Parathyroid adenoma (tissue), 2 donors: ENCODE measurements at regions not wholly inside any gene's neighbourhood (a gene's known extent, or its start where the extent isn't known, plus 50 kb on each side); places are given as distances from the start of the nearest gene placed in this dataset.

Experiments
- H2AFZ ChIP-seq: fragments of 300-600 bp; sonication (generic); one replicate; pipeline ENCODE4 v1.7.0; 2017; ENCODE audit warnings: antibody characterized with exemption, mild to moderate bottlenecking
- H3K27ac ChIP-seq: fragments of 300-600 bp; sonication (generic); one replicate; pipeline ENCODE4 v1.7.0; 2017
- H3K27me3 ChIP-seq: fragments of 300-600 bp; sonication (generic); one replicate; pipeline ENCODE4 v1.7.0; 2017; ENCODE audit warnings: low read length; ENCODE audit not compliant: control insufficient read depth, insufficient read depth
- H3K36me3 ChIP-seq: fragments of 300-600 bp; sonication (generic); one replicate; pipeline ENCODE4 v1.7.0; 2017; ENCODE audit warnings: low read length; ENCODE audit not compliant: control insufficient read depth, insufficient read depth
- H3K4me1 ChIP-seq: fragments of 300-600 bp; sonication (generic); one replicate; pipeline ENCODE4 v1.7.0; 2017; ENCODE audit warnings: control low read depth
- H3K4me2 ChIP-seq: fragments of 300-600 bp; sonication (generic); one replicate; pipeline ENCODE4 v1.7.0; 2017; ENCODE audit warnings: low read length
- H3K4me3 ChIP-seq: fragments of 300-600 bp; sonication (generic); one replicate; pipeline ENCODE4 v1.7.0; 2017; ENCODE audit warnings: low read depth, low read length
- H3K79me2 ChIP-seq: fragments of 300-600 bp; sonication (generic); one replicate; pipeline ENCODE4 v1.7.0; 2017; ENCODE audit warnings: control low read depth
- H3K9ac ChIP-seq: fragments of 300-600 bp; sonication (generic); one replicate; pipeline ENCODE4 v1.7.0; 2017; ENCODE audit warnings: mild to moderate bottlenecking
- H3K9me3 ChIP-seq: fragments of 300-600 bp; sonication (generic); one replicate; pipeline ENCODE4 v1.7.0; 2017; ENCODE audit warnings: low read length; ENCODE audit not compliant: control insufficient read depth
- TF ChIP-seq, protein P1 (sequence below): fragments of 300-600 bp; sonication (generic); IDR thresholded peaks from one replicate; pipeline ENCODE4 v1.7.0; 2017; ENCODE audit warnings: antibody characterized with exemption, mild to moderate bottlenecking
- donor health status: primary hyperparathyroidism.

DNA sequence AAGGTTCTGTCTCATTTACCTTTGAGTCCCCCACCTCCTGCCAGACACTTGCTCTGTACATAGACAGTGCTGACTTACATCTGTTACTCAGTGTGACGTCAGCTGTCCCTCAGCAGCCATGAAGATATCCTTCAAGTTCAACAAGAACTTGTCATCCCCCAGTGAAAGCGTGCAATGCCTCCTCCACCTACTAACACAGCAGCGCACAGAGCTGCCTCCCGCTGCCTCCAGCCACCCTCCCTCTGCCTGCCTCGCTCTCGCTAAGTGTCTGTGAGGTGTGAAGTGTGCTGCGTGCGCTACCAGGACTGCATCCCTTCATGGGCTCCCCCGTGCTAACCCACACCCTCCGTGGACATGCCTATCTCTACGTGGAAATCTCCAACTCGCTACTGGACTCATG lies 621.4 kb downstream of the BRD1 start:
- H2AFZ ChIP-seq = no peak overlapping the region
- H3K4me3 ChIP-seq = no peak overlapping the region
- H3K36me3 ChIP-seq = no peaks in the 10 kb centered on the region
- H3K4me1 ChIP-seq = no peaks in the 10 kb centered on the region
- H3K79me2 ChIP-seq = no peaks in the 10 kb centered on the region
- H3K4me2 ChIP-seq = no peak overlapping the region
- H3K27me3 ChIP-seq = no peaks in the 10 kb centered on the region
- H3K27ac ChIP-seq = no peak overlapping the region
- no peaks in the 10 kb centered on the region for H3K9me3 ChIP-seq
- no peak overlapping the region for H3K9ac ChIP-seq
- TF ChIP-seq, protein P1, sequence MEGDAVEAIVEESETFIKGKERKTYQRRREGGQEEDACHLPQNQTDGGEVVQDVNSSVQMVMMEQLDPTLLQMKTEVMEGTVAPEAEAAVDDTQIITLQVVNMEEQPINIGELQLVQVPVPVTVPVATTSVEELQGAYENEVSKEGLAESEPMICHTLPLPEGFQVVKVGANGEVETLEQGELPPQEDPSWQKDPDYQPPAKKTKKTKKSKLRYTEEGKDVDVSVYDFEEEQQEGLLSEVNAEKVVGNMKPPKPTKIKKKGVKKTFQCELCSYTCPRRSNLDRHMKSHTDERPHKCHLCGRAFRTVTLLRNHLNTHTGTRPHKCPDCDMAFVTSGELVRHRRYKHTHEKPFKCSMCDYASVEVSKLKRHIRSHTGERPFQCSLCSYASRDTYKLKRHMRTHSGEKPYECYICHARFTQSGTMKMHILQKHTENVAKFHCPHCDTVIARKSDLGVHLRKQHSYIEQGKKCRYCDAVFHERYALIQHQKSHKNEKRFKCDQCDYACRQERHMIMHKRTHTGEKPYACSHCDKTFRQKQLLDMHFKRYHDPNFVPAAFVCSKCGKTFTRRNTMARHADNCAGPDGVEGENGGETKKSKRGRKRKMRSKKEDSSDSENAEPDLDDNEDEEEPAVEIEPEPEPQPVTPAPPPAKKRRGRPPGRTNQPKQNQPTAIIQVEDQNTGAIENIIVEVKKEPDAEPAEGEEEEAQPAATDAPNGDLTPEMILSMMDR = no peak

DNA sequence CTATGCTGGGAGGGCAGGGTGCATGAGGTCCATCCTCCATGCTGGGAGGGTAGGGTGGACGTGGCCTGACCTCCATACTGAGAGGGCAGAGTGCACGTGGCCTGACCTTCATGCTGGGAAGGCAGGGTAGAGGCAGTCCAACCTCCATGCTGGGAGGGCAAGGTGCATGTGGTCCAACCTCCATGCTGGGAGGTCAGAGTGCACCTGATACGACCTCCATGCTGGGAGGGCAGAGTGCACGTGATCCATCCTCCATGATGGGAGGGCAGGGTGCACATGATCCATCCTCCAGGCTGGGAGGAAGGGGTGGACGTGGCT lies 622.2 kb downstream of the BRD1 start:
- H3K4me1 ChIP-seq = no peaks in the 10 kb centered on the region
- H3K36me3 ChIP-seq = no peaks in the 10 kb centered on the region
- no peaks in the 10 kb centered on the region for H3K79me2 ChIP-seq
- no peak overlapping the region for H3K27ac ChIP-seq
- TF ChIP-seq, protein P1 = no peak
- H3K27me3 ChIP-seq = no peaks in the 10 kb centered on the region
- H3K4me2 ChIP-seq = no peak overlapping the region
- no peak overlapping the region for H2AFZ ChIP-seq
- H3K9me3 ChIP-seq = no peaks in the 10 kb centered on the region
- H3K9ac ChIP-seq = no peak overlapping the region
- no peak overlapping the region for H3K4me3 ChIP-seq

DNA sequence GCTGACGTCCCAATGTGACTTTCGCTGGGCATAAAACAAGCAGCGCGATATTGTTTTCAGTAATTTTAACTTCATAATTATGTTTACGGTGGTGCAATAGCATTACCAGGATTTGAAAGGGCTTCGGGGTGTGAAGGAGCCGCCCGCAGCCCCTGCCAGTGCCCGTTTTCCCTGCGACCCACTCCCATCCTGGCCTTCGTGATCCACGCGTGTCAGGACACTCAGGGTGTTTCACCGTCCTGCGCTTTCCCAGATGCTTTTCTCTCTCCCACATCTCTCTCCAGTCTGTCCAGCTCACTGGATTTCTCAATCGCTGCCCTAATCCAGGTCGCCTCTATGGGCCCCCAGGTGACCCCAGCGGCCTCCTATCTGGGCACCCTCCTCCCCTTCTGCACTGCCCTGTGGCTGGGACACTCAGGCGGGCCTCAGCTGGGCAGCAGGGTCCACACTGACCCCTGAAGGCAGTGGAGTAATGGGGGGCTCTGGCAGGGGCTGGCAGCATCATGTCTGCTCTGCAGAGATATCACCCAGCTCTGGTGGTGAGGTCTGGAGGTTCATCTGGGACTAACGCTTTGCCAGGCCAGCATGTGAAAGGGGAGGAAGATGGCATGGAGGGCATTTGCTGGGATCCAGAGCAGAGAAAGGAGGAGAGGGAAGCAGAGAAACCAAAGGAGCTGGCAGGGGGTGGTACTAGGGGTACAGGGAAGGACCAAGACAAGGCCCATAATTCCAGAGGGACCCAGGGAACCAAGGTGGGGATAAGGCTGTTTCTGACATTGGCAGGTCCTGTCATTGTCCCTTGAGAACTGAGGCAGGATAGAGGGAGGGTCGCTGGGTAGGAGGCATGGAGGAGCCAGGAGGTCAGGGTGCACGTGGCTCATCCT lies 622.8 kb downstream of the BRD1 start:
- Histone ChIP-seq H3K4me2 (no peak overlapping the region), H3K9ac (no peak overlapping the region), H3K27ac (no peak overlapping the region), H3K79me2 (no peaks in the 10 kb centered on the region), H3K27me3 (no peaks in the 10 kb centered on the region), H2AFZ (no peak overlapping the region), H3K4me3 (no peak overlapping the region), H3K4me1 (no peaks in the 10 kb centered on the region), H3K9me3 (no peaks in the 10 kb centered on the region), H3K36me3 (no peaks in the 10 kb centered on the region)
- TF ChIP-seq, protein P1 = no peak

DNA sequence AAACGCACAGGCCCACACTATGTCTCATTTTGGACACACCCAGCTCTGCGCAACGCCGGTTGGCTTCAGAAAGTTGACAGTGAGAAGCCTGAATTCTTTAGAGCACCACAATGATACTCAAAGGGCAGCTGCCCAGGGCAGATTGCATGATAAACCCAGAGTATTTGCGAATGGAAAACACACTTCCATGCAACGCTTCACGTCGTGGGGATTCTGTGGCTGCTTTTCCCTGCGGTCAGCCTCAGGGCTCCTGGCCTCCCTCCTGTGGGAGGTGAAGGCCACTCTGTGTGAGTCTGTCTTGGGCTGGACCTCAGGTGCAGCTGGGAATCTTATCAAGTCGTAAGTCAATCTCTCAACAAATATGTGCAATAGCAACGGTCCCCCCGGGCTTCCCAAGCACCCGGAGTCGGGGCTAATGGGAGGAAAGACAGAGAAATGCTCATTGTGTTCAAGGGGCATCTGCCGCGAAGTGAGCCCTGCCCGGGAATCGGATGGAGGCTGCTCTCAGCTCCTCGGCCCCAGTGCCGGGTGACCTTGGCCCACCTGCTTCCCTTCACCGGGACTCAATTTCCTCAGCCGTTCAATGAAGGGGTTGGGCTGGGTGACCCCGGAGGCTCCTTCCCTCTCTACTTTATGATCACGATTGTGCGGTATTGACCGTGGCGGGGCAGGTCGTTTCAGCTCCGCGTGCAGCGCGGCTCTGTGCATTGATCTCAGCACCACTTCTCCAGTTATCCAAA lies 623.6 kb downstream of the BRD1 start:
- Histone ChIP-seq H3K9me3 (no peaks in the 10 kb centered on the region), H3K36me3 (no peaks in the 10 kb centered on the region), H3K27me3 (no peaks in the 10 kb centered on the region), H3K27ac (no peak overlapping the region), H3K9ac (no peak overlapping the region), H3K4me3 (no peak overlapping the region), H3K4me1 (no peaks in the 10 kb centered on the region), H2AFZ (no peak overlapping the region), H3K4me2 (no peak overlapping the region), H3K79me2 (no peaks in the 10 kb centered on the region)
- TF ChIP-seq, protein P1 = no peak
